BJ (cell line): ENCODE measurements at regions not wholly inside any gene's neighbourhood (a gene's known extent, or its start where the extent isn't known, plus 50 kb on each side); places are given as distances from the start of the nearest gene placed in this dataset.
"Not testable (repeated sequence)": the region's sequence is repeated elsewhere in the genome, so short reads cannot be mapped to it uniquely, and the experiment has no call there.

Experiments
- CTCF ChIA-PET: fragments of 350-600 bp; formaldehyde crosslinking; extraction: SDS; loops from one replicate; lab custom pipeline; 2021; ENCODE audit warnings: antibody characterized with exemption, inconsistent platforms; lab: Yijun Ruan, JAX
- POLR2A ChIA-PET: fragments of 300-600 bp; sonication (Branson Sonifier 250); formaldehyde crosslinking; extraction: SDS; loops from one replicate; lab custom pipeline; 2021; ENCODE audit warnings: antibody characterized with exemption; lab: Charles Lee
- DNase-seq: peaks from one replicate; pipeline ENCODE4 v3.0.0-alpha.2; 2011; ENCODE audit warnings: low read depth
- H3K27me3 ChIP-seq: 2 replicates; pipeline ENCODE4 v1.6.0; 2011; ENCODE audit warnings: low read length; ENCODE audit not compliant: control insufficient read depth, insufficient read depth
- H3K36me3 ChIP-seq: 2 replicates; pipeline ENCODE4 v1.5.1; 2011; ENCODE audit warnings: low read length; ENCODE audit not compliant: control insufficient read depth, insufficient read depth
- H3K4me3 ChIP-seq: 2 replicates; pipeline ENCODE4 v1.5.1; 2011; ENCODE audit warnings: low read depth, mild to moderate bottlenecking, control low read depth, low read length
- TF ChIP-seq, protein P1 (sequence below): IDR thresholded peaks from 2 replicates; pipeline ENCODE4 v1.5.1; 2011; ENCODE audit warnings: low read depth, mild to moderate bottlenecking, control low read depth, inconsistent platforms, low read length, moderate library complexity; ENCODE audit not compliant: insufficient read depth

DNA sequence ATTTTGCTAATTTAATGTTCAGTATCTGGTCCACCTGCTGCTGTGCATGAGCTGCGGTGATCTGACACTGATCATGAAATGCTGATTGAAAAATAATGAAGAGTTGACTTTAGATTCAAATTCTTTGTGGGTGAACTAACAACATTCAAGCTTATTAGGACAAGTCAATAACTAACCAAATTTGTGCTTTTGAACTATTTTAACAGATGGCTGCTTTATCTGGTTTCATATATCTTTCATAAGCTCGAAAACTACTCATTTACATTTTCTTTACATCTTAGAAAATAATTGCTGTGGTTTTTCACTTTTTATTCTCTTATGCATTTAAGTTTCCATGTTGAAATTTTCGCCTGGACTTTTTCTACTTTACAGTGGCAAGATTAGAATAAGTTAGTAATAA is 274.8 kb upstream of the CCNG1 start:
- CTCF ChIA-PET, result no interaction called here
- TF ChIP-seq, protein P1, sequence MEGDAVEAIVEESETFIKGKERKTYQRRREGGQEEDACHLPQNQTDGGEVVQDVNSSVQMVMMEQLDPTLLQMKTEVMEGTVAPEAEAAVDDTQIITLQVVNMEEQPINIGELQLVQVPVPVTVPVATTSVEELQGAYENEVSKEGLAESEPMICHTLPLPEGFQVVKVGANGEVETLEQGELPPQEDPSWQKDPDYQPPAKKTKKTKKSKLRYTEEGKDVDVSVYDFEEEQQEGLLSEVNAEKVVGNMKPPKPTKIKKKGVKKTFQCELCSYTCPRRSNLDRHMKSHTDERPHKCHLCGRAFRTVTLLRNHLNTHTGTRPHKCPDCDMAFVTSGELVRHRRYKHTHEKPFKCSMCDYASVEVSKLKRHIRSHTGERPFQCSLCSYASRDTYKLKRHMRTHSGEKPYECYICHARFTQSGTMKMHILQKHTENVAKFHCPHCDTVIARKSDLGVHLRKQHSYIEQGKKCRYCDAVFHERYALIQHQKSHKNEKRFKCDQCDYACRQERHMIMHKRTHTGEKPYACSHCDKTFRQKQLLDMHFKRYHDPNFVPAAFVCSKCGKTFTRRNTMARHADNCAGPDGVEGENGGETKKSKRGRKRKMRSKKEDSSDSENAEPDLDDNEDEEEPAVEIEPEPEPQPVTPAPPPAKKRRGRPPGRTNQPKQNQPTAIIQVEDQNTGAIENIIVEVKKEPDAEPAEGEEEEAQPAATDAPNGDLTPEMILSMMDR, result no peak
- POLR2A ChIA-PET, result no interaction called here
- Histone ChIP-seq H3K4me3 (no peak overlapping the region), H3K27me3 (no peaks in the 10 kb centered on the region), H3K36me3 (no peaks in the 10 kb centered on the region)
- no peak for DNase-seq

DNA sequence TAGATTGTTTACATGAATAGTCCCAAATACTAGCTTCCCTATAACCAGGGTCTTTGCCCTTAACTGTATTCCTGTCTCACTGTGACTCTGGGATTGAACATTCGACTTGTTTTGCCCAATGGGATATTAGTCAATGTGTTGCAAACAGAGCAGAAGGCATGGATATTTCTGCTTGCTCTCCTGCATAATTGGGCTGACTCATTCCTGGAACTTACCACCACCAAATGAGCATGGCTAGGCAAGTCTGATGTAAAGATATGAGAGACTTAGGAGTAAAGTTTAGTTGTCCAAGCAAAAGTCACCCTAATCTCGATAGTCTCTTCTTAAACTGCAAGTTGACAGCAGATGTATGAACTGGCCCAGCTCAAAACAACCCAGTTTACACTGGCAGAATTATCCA is 273.5 kb upstream of the CCNG1 start:
- CTCF ChIA-PET, result no interaction called here
- TF ChIP-seq, protein P1, result no peak
- no peak for DNase-seq

DNA sequence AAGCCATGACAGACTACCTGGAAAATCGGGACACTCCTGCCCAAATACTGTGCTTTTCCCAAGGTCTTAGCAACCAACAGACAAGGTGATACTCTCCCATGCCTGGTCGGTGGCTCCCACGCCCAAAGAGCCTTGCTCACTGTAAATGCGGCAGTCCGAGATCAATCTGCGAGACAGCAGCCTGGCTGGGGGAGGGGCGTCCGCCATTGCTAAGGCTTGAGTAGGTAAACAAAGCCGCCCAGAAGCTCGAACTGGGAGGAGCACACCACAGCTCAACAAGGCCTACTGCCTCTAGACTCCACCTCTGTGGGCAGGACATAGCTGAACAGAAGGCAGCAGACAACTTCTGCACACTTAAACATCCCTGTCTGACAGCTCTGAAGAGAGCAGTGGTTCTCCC is 272.1 kb upstream of the CCNG1 start:
- Histone ChIP-seq H3K27me3 (no peaks in the 10 kb centered on the region), H3K4me3 (no peak overlapping the region), H3K36me3 (no peaks in the 10 kb centered on the region)
- DNase-seq, result no peak
- TF ChIP-seq, protein P1, result no peak
- ChIA-PET POLR2A (no interaction called here), CTCF (no interaction called here)

More for the DNA sequence above, 273.5 kb upstream of the CCNG1 start:
- no peak overlapping the region for H3K4me3 ChIP-seq
- no peaks in the 10 kb centered on the region for H3K27me3 ChIP-seq
- POLR2A ChIA-PET, result no interaction called here
- H3K36me3 ChIP-seq, result no peaks in the 10 kb centered on the region

DNA sequence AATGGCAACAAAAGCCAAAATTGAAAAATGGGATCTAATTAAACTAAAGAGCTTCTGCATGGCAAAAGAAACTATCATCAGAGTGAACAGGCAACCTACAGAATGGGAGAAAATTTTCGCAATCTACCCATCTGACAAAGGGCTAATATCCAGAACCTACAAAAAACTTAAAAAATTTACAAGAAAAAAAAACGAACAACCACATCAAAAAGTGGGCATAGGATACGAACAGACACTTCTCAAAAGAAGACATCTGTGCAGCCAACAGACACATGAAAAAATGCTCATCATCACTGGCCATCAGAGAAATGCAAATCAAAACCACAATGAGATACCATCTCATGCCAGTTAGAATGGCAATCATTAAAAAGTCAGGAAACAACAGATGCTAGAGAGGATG is 267.2 kb upstream of the CCNG1 start:
- POLR2A ChIA-PET, H3K4me3 ChIP-seq, H3K36me3 ChIP-seq, H3K27me3 ChIP-seq, DNase-seq, CTCF ChIA-PET: not testable (repeated sequence)

DNA sequence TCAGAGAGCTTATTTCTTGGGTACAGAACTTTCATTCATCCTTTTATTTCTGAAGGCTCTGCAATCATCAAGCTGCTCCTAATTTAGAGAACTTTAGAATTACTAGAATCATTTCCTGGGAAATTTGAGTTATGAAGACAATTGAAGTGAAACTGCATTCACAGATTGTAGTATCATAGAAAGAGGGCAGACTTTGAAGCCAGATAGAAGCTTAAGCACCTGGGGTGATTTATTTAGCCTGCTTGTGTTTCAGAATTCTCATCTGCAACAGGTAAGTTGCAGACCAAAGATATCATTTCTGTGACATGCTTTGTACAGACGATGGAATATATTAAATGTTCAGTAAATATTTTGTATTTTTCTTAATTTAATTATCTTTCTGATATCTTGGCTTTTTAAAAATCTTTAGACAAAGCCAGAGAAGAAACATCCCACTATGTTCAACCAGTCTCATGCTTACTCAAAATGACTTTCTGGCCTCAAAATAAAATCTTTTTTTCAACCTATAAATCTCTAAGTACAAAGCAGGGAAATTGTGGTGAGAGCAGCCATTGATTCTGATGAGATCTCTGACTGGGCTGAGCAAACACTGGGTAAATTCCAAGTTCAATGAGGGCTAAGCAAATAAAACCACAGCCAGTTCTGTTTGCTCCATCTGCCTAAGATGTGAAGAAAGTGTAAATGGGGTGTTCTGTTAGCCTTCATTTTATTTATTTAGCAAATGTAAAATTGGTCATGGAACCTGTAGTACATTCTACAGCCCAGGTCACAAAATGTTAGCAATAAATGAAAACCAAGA is 264.7 kb upstream of the CCNG1 start:
- TF ChIP-seq, protein P1, result no peak
- no peaks in the 10 kb centered on the region for H3K36me3 ChIP-seq
- no peaks in the 10 kb centered on the region for H3K27me3 ChIP-seq
- ChIA-PET POLR2A (no interaction called here), CTCF (no interaction called here)
- DNase-seq, result no peak
- H3K4me3 ChIP-seq, result no peak overlapping the region

DNA sequence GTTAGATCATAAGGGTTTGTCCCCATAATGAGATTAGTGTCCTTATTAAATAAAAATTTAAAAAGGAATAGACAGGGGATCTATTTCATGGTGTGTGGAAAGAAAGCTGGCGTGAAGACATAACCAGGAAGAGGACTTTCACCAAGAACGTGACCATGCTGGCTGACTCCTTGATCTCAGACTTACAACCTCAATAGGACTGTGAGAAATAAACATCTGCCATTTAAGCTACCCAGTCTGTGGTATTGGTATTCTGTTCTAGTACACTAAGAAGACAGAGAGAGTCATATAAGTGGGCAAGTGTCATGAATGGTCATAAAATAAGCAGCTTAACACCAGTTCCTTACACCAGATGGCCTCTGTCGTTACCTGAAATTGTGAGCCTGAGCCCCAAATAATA is 259.4 kb upstream of the CCNG1 start:
- no peaks in the 10 kb centered on the region for H3K36me3 ChIP-seq
- TF ChIP-seq, protein P1, result no peak
- no peak overlapping the region for H3K4me3 ChIP-seq
- no peak for DNase-seq
- POLR2A ChIA-PET, result no interaction called here
- CTCF ChIA-PET, result interaction anchor here (0.6 kb wide), 1 partner anchor 31 kb away, joined by 3 read pairs; no protein-coding TSS in a partner anchor
- H3K27me3 ChIP-seq, result no peaks in the 10 kb centered on the region
